ENCODE measurements at regions not wholly inside any gene's neighbourhood (a gene's known extent, or its start where the extent isn't known, plus 50 kb on each side); places are given as distances from the start of the nearest gene placed in this dataset.

DNA sequence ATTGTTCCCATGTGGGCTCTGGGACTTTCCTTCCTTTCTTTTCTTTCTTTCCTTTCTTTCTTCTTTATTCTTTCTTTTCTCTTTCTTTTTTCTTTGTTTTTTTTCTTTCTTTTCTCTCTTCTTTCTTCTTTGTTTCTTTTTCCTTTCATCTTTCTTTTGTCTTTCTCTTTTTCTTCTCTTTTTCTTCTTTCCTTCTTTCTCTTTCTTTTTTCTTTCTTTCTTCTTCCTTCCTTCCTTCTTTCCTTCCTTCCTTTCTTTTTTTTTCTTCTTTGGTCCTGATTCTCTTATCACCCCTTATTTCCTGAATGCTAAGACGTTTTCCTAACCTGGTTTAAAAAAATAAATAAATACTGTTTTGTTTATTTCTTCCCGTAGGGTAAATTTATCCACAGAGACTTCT, 93.2 kb downstream of the CRLF2 start:
- TF ChIP-seq, protein P1, sequence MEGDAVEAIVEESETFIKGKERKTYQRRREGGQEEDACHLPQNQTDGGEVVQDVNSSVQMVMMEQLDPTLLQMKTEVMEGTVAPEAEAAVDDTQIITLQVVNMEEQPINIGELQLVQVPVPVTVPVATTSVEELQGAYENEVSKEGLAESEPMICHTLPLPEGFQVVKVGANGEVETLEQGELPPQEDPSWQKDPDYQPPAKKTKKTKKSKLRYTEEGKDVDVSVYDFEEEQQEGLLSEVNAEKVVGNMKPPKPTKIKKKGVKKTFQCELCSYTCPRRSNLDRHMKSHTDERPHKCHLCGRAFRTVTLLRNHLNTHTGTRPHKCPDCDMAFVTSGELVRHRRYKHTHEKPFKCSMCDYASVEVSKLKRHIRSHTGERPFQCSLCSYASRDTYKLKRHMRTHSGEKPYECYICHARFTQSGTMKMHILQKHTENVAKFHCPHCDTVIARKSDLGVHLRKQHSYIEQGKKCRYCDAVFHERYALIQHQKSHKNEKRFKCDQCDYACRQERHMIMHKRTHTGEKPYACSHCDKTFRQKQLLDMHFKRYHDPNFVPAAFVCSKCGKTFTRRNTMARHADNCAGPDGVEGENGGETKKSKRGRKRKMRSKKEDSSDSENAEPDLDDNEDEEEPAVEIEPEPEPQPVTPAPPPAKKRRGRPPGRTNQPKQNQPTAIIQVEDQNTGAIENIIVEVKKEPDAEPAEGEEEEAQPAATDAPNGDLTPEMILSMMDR (conservative IDR thresholded peaks at IDR 0.05; ENCODE audit: low read length) = no peak
- TF ChIP-seq EZH2phosphoT487 (IDR thresholded peaks at IDR 0.05; ENCODE audit: borderline replicate concordance) = no peak

Data from Loucy (cell line).